Cardiac muscle cell (in vitro differentiated cells and primary cell): ENCODE measurements at regions not wholly inside any gene's neighbourhood (a gene's known extent, or its start where the extent isn't known, plus 50 kb on each side); places are given as distances from the start of the nearest gene placed in this dataset.

ENCODE experiments used
- DNase-seq, 2 donors: peaks; one replicate each; pipeline versions ENCODE4 v3.0.0 to v3.0.0-alpha.2; 2010 to 2017; ENCODE audit warnings: low read depth in 1 of 2, low spot score in 1 of 2
- H3K27ac ChIP-seq: fragments of 200-600 bp; sonication (generic); 2 replicates; pipeline ENCODE4 v1.5.1; 2016
- H3K27me3 ChIP-seq: fragments of 200-600 bp; sonication (generic); 2 replicates; pipeline ENCODE4 v1.6.0; 2016; ENCODE audit warnings: control low read depth
- H3K36me3 ChIP-seq: fragments of 200-600 bp; sonication (generic); 2 replicates; pipeline ENCODE4 v1.5.1; 2016; ENCODE audit warnings: control low read depth
- H3K4me1 ChIP-seq: fragments of 200-600 bp; sonication (generic); 2 replicates; pipeline ENCODE4 v1.8.1; 2017; ENCODE audit warnings: low read depth, mild to moderate bottlenecking, mixed run types
- H3K4me3 ChIP-seq: fragments of 200-600 bp; sonication (generic); 2 replicates; pipeline ENCODE4 v1.5.1; 2016; ENCODE audit warnings: mild to moderate bottlenecking
- H3K9me3 ChIP-seq: fragments of 200-600 bp; sonication (generic); 2 replicates; pipeline ENCODE4 v1.5.1; 2017; ENCODE audit warnings: low read depth, mild to moderate bottlenecking, control low read depth
- CTCF ChIP-seq: IDR thresholded peaks from 2 replicates; pipeline ENCODE4 v1.5.1; 2012; ENCODE audit warnings: low read depth, mild to moderate bottlenecking, low read length

GRCh38 chr4:45043911-45044310 lies 317.6 kb upstream of the GNPDA2 start:
- no peak for DNase-seq
- TF ChIP-seq CTCF, result no peak
- Histone ChIP-seq H3K27me3 (no peaks in the 10 kb centered on the region), H3K4me1 (peaks cover 4% of the 10 kb centered on the region), H3K4me3 (no peak overlapping the region), H3K36me3 (no peaks in the 10 kb centered on the region), H3K9me3 (no peaks in the 10 kb centered on the region), H3K27ac (no peak overlapping the region)

GRCh38 chr4:45036677-45037076 lies 310.3 kb upstream of the GNPDA2 start:
- no peak for TF ChIP-seq CTCF
- Histone ChIP-seq H3K36me3 (no peaks in the 10 kb centered on the region), H3K4me1 (peaks cover 51% of the 10 kb centered on the region), H3K27ac (peak overlapping the region; percentile 12), H3K9me3 (no peaks in the 10 kb centered on the region), H3K4me3 (no peak overlapping the region), H3K27me3 (no peaks in the 10 kb centered on the region)
- DNase-seq, result no peak

- Histone ChIP-seq H3K9me3 (no peaks in the 10 kb centered on the region), H3K4me1 (peaks cover 48% of the 10 kb centered on the region)
Measured at GRCh38 chr4:45033676-45034419, 307.5 kb upstream of the GNPDA2 start.

GRCh38 chr4:45030059-45030458 lies 303.7 kb upstream of the GNPDA2 start:
- peaks cover 28% of the 10 kb centered on the region for H3K4me1 ChIP-seq
- TF ChIP-seq CTCF, result no peak
- DNase-seq, result no peak
- no peaks in the 10 kb centered on the region for H3K9me3 ChIP-seq
- H3K27me3 ChIP-seq, result no peaks in the 10 kb centered on the region
- no peak overlapping the region for H3K4me3 ChIP-seq
- no peak overlapping the region for H3K27ac ChIP-seq
- no peaks in the 10 kb centered on the region for H3K36me3 ChIP-seq

More at GRCh38 chr4:45033676-45034419, 307.5 kb upstream of the GNPDA2 start:
- TF ChIP-seq CTCF, result no peak
- Histone ChIP-seq H3K27me3 (no peaks in the 10 kb centered on the region), H3K4me3 (no peak overlapping the region), H3K36me3 (no peaks in the 10 kb centered on the region), H3K27ac (peak overlapping the region; percentile 85)
- DNase-seq, result peak in 1 of 2 donors; percentile 86

- no peaks in the 10 kb centered on the region for H3K4me1 ChIP-seq
- H3K36me3 ChIP-seq, result no peaks in the 10 kb centered on the region
- no peak overlapping the region for H3K4me3 ChIP-seq
- no peaks in the 10 kb centered on the region for H3K27me3 ChIP-seq
- DNase-seq, result no peak
- TF ChIP-seq CTCF, result no peak
- no peak overlapping the region for H3K27ac ChIP-seq
- H3K9me3 ChIP-seq, result no peaks in the 10 kb centered on the region
Measured at GRCh38 chr4:45007508-45007907, 281.2 kb upstream of the GNPDA2 start.
